GM18498 (cell line): ENCODE measurements at regions not wholly inside any gene's neighbourhood (a gene's known extent, or its start where the extent isn't known, plus 50 kb on each side); places are given as distances from the start of the nearest gene placed in this dataset.

Source experiments
- ATAC-seq: cut with Tn5 transposase; IDR thresholded peaks from one replicate; pipeline ENCODE4 v1.9.1; 2021; ENCODE audit warnings: mild to moderate bottlenecking, moderate library complexity; ENCODE audit not compliant: unreplicated experiment

GRCh38 chr4:15130441-15130840 is 128.2 kb downstream of the CPEB2 start:
- ATAC-seq, result no peak

GRCh38 chr4:15131551-15131950 is 129.3 kb downstream of the CPEB2 start:
- no peak for ATAC-seq

- ATAC-seq, result no peak
Observed at GRCh38 chr4:15132739-15133138, 130.5 kb downstream of the CPEB2 start.

- ATAC-seq, result no peak
Observed at GRCh38 chr4:15139599-15139998, 137.3 kb downstream of the CPEB2 start.

- no peak for ATAC-seq
Observed at GRCh38 chr4:15142201-15142600, 139.9 kb downstream of the CPEB2 start.

- peak; percentile 52 for ATAC-seq
Observed at GRCh38 chr4:15143551-15143950, 141.3 kb downstream of the CPEB2 start.

GRCh38 chr4:15144249-15144966 is 142.1 kb downstream of the CPEB2 start:
- ATAC-seq, result no peak

- ATAC-seq, result no peak
Observed at GRCh38 chr4:15144967-15145295, 142.7 kb downstream of the CPEB2 start.

- ATAC-seq, result no peak
Observed at GRCh38 chr4:15145709-15146108, 143.4 kb downstream of the CPEB2 start.

- no peak for ATAC-seq
Observed at GRCh38 chr4:15147714-15148113, 145.4 kb downstream of the CPEB2 start.

GRCh38 chr4:15148199-15148598 is 145.9 kb downstream of the CPEB2 start:
- no peak for ATAC-seq

GRCh38 chr4:15148691-15149090 is 146.4 kb downstream of the CPEB2 start:
- ATAC-seq, result no peak

GRCh38 chr4:15149234-15149838 is 147.1 kb downstream of the CPEB2 start:
- ATAC-seq, result peak; percentile 80

GRCh38 chr4:15149839-15150592 is 147.7 kb downstream of the CPEB2 start:
- ATAC-seq, result peak; percentile 86

- no peak for ATAC-seq
Observed at GRCh38 chr4:15150631-15151030, 148.3 kb downstream of the CPEB2 start.

- no peak for ATAC-seq
Observed at GRCh38 chr4:15151033-15151432, 148.8 kb downstream of the CPEB2 start.

GRCh38 chr4:15153662-15154061 is 151.4 kb downstream of the CPEB2 start:
- no peak for ATAC-seq

- no peak for ATAC-seq
Observed at GRCh38 chr4:15158406-15159091, 156.3 kb downstream of the CPEB2 start.

- no peak for ATAC-seq
Observed at GRCh38 chr4:15159477-15160019, 157.3 kb downstream of the CPEB2 start.

GRCh38 chr4:15161439-15161838 is 159.2 kb downstream of the CPEB2 start:
- no peak for ATAC-seq

- ATAC-seq, result no peak
Observed at GRCh38 chr4:15162046-15162445, 159.8 kb downstream of the CPEB2 start.
